Lung (tissue), 11 donors: ENCODE measurements at regions not wholly inside any gene's neighbourhood (a gene's known extent, or its start where the extent isn't known, plus 50 kb on each side); places are given as distances from the start of the nearest gene placed in this dataset.
"Not testable (repeated sequence)": the region's sequence is repeated elsewhere in the genome, so short reads cannot be mapped to it uniquely, and the experiment has no call there.

Experiments used
- ATAC-seq: fragments of 200-7000 bp; cut with Tn5 transposase; one replicate; pipeline ENCODE4 v1.9.1; 2020; ENCODE audit warnings: moderate number of reproducible peaks; ENCODE audit not compliant: insufficient read depth, low FRiP score
- DNase-seq, 3 donors: peaks; one replicate each; pipeline ENCODE4 v3.0.0-alpha.2; 2013 to 2017
- H3K27ac ChIP-seq, 2 donors: one replicate each; pipeline ENCODE4 v1.5.1; 2013; ENCODE audit warnings: mild to moderate bottlenecking in 2 of 2, moderate library complexity in 2 of 2, control low read depth in 1 of 2, inconsistent platforms in 1 of 2, low read depth in 1 of 2, low read length in 1 of 2
- H3K27me3 ChIP-seq, 3 donors: one replicate each; pipeline ENCODE4 v1.5.1; 2013; ENCODE audit warnings: low read length in 2 of 3; ENCODE audit not compliant: control insufficient read depth in 3 of 3, insufficient read depth in 3 of 3
- H3K36me3 ChIP-seq, 4 donors: one replicate each; pipeline ENCODE4 v1.5.1; 2013; ENCODE audit warnings: low read length in 4 of 4, mild to moderate bottlenecking in 1 of 4, moderate library complexity in 1 of 4; ENCODE audit not compliant: control insufficient read depth in 4 of 4, insufficient read depth in 4 of 4
- H3K4me1 ChIP-seq, 5 donors: one replicate each; pipeline ENCODE4 v1.5.1; 2013; ENCODE audit warnings: low read length in 5 of 5, mild to moderate bottlenecking in 2 of 5, moderate library complexity in 1 of 5; ENCODE audit not compliant: control insufficient read depth in 5 of 5, insufficient read depth in 5 of 5
- H3K4me3 ChIP-seq: one replicate; pipeline ENCODE4 v1.5.1; 2013; ENCODE audit warnings: mild to moderate bottlenecking, control low read depth, moderate library complexity
- H3K9ac ChIP-seq, 2 donors: one replicate each; pipeline ENCODE4 v1.5.1; 2013; ENCODE audit warnings: low read length in 2 of 2, control low read depth in 1 of 2; ENCODE audit not compliant: insufficient read depth in 1 of 2
- H3K9me3 ChIP-seq, 4 donors: one replicate each; pipeline ENCODE4 v1.5.1; 2013; ENCODE audit warnings: low read length in 3 of 4, mild to moderate bottlenecking in 1 of 4, moderate library complexity in 1 of 4; ENCODE audit not compliant: control insufficient read depth in 4 of 4, insufficient read depth in 3 of 4
- CTCF ChIP-seq: IDR thresholded peaks from 2 replicates; pipeline ENCODE4 v1.5.1; 2012; ENCODE audit warnings: mild to moderate bottlenecking; ENCODE audit errors: control extremely low read depth, extremely low read depth
- WGBS, 2 donors: extraction: QIAGEN DNeasy Blood & Tissue Kit; methylation state at CpG; one replicate each; pipeline ENCODE4 v1.1.7; 2013; 5-methylcytosine and 5-hydroxymethylcytosine counted together
- donor health status: control.
- donor health status: control.
- donor health status: Bipolar disorder and iron deficiency.
- donor health status: healthy.
- donor health status: DM: yes; HTN: yes; CAD: no.

GRCh38 chr16:86886651-86887050 is 308.3 kb downstream of the FOXL1 start:
- no peak overlapping the region for H3K27ac ChIP-seq
- WGBS, 2 donors, result 58 to 69% methylated on average over 1 of the region's 1 CpG
- H3K36me3 ChIP-seq, result no peaks in the 10 kb centered on the region
- no peaks in the 10 kb centered on the region for H3K27me3 ChIP-seq
- TF ChIP-seq CTCF, result no peak
- no peak overlapping the region for H3K4me3 ChIP-seq
- H3K4me1 ChIP-seq, result peaks cover 0 to 10% (median 0%) of the 10 kb centered on the region in 5 donors
- no peaks in the 10 kb centered on the region for H3K9me3 ChIP-seq
- H3K9ac ChIP-seq, result no peak overlapping the region
- DNase-seq (no peak), ATAC-seq (no peak)

GRCh38 chr16:86887416-86887815 is 309.1 kb downstream of the FOXL1 start:
- H3K9ac ChIP-seq, result no peak overlapping the region
- no peaks in the 10 kb centered on the region for H3K9me3 ChIP-seq
- 75 to 81% methylated on average over 8 of the region's 8 CpGs for WGBS, 2 donors
- no peak overlapping the region for H3K4me3 ChIP-seq
- ATAC-seq (no peak), DNase-seq (no peak)
- peaks cover 0 to 2% (median 0%) of the 10 kb centered on the region in 3 donors for H3K27me3 ChIP-seq
- H3K27ac ChIP-seq, result no peak overlapping the region
- no peaks in the 10 kb centered on the region for H3K36me3 ChIP-seq
- H3K4me1 ChIP-seq, result peaks cover 0 to 10% (median 0%) of the 10 kb centered on the region in 5 donors
- TF ChIP-seq CTCF, result no peak

GRCh38 chr16:86888231-86889053 is 310.1 kb downstream of the FOXL1 start:
- H3K27ac ChIP-seq, result no peak overlapping the region
- H3K4me1 ChIP-seq, result peaks cover 0 to 6% (median 0%) of the 10 kb centered on the region in 5 donors
- DNase-seq (no peak), ATAC-seq (no peak)
- no peak overlapping the region for H3K9ac ChIP-seq
- no peaks in the 10 kb centered on the region for H3K36me3 ChIP-seq
- no peak for TF ChIP-seq CTCF
- H3K27me3 ChIP-seq, result peaks cover 0 to 5% (median 2%) of the 10 kb centered on the region in 3 donors
- WGBS, 2 donors, result 73 to 85% methylated on average over 4 of the region's 4 CpGs
- H3K4me3 ChIP-seq, result no peak overlapping the region
- no peaks in the 10 kb centered on the region for H3K9me3 ChIP-seq

GRCh38 chr16:86889054-86889366 is 310.7 kb downstream of the FOXL1 start:
- H3K9me3 ChIP-seq, H3K4me3 ChIP-seq, H3K27ac ChIP-seq, H3K36me3 ChIP-seq, H3K4me1 ChIP-seq, ATAC-seq, DNase-seq, H3K9ac ChIP-seq, H3K27me3 ChIP-seq: not testable (repeated sequence)
- WGBS, 2 donors, result 53 to 68% methylated on average over 1 of the region's 1 CpG
